ENCODE measurements at regions not wholly inside any gene's neighbourhood (a gene's known extent, or its start where the extent isn't known, plus 50 kb on each side); places are given as distances from the start of the nearest gene placed in this dataset.

- Histone ChIP-seq H3K4me1 (ENCODE audit: insufficient read depth, low read length) (no peaks in the 10 kb centered on the region), H2AFZ (ENCODE audit: low read depth, low read length) (no peak overlapping the region), H3K4me3 (ENCODE audit: insufficient read depth, low read depth, low read length) (no peak overlapping the region), H4K20me1 (ENCODE audit: insufficient read depth, low read length) (no peaks in the 10 kb centered on the region), H3K79me2 (ENCODE audit: insufficient read depth, low read length) (no peaks in the 10 kb centered on the region), H3K27me3 (ENCODE audit: insufficient read depth, low read length) (no peaks in the 10 kb centered on the region), H3K27ac (ENCODE audit: low read depth, low read length) (no peak overlapping the region), H3K9me3 (ENCODE audit: insufficient read depth, low read depth, low read length) (no peaks in the 10 kb centered on the region), H3K4me2 (ENCODE audit: low read length) (no peak overlapping the region), H3K9ac (ENCODE audit: low read length) (no peak overlapping the region), H3K36me3 (ENCODE audit: insufficient read depth, low read length) (no peaks in the 10 kb centered on the region)
- no peaks in the 10 kb centered on the region for H3K36me3 Mint-ChIP-seq (ENCODE audit: low read depth, unreplicated experiment)
- H3K9me3 Mint-ChIP-seq (ENCODE audit: unreplicated experiment), result peaks cover 3% of the 10 kb centered on the region
- DNase-seq (ENCODE audit: low read depth) (no peak), FAIRE-seq (no peak)
- no peak overlapping the region for H3K27ac Mint-ChIP-seq (ENCODE audit: unreplicated experiment)
- no peak overlapping the region for H3K4me3 Mint-ChIP-seq (ENCODE audit: unreplicated experiment)
- H3K27me3 Mint-ChIP-seq (ENCODE audit: low read depth, unreplicated experiment), result no peaks in the 10 kb centered on the region
- TF ChIP-seq CTCF (IDR thresholded peaks at IDR 0.05; ENCODE audit: insufficient read depth, low read depth, low read length) (no peak), EZH2 (IDR thresholded peaks at IDR 0.05; ENCODE audit: insufficient read depth, low read length) (no peak)
- H3K4me1 Mint-ChIP-seq (ENCODE audit: low read depth, unreplicated experiment), result no peaks in the 10 kb centered on the region
Observed at GRCh38 chr2:198711484-198711883, 746.3 kb downstream of the SATB2 start.

GRCh38 chr2:198710562-198710961 lies 747.2 kb downstream of the SATB2 start:
- no peak overlapping the region for H3K9ac ChIP-seq (ENCODE audit: low read length)
- H3K36me3 ChIP-seq (ENCODE audit: insufficient read depth, low read length), result no peaks in the 10 kb centered on the region
- DNase-seq (ENCODE audit: low read depth), result no peak
- Mint-ChIP-seq H3K4me3 (ENCODE audit: unreplicated experiment) (no peak overlapping the region), H3K27me3 (ENCODE audit: low read depth, unreplicated experiment) (no peaks in the 10 kb centered on the region), H3K4me1 (ENCODE audit: low read depth, unreplicated experiment) (no peaks in the 10 kb centered on the region), H3K9me3 (ENCODE audit: unreplicated experiment) (peaks cover 3% of the 10 kb centered on the region), H3K27ac (ENCODE audit: unreplicated experiment) (no peak overlapping the region), H3K36me3 (ENCODE audit: low read depth, unreplicated experiment) (no peaks in the 10 kb centered on the region)
- TF ChIP-seq CTCF (IDR thresholded peaks at IDR 0.05; ENCODE audit: insufficient read depth, low read depth, low read length) (no peak), EZH2 (IDR thresholded peaks at IDR 0.05; ENCODE audit: insufficient read depth, low read length) (no peak)
- H3K79me2 ChIP-seq (ENCODE audit: insufficient read depth, low read length), result no peaks in the 10 kb centered on the region
- no peak overlapping the region for H3K4me2 ChIP-seq (ENCODE audit: low read length)
- H3K27ac ChIP-seq (ENCODE audit: low read depth, low read length), result no peak overlapping the region
- no peaks in the 10 kb centered on the region for H4K20me1 ChIP-seq (ENCODE audit: insufficient read depth, low read length)
- FAIRE-seq, result no peak
- no peaks in the 10 kb centered on the region for H3K27me3 ChIP-seq (ENCODE audit: insufficient read depth, low read length)
- no peak overlapping the region for H3K4me3 ChIP-seq (ENCODE audit: insufficient read depth, low read depth, low read length)
- no peak overlapping the region for H2AFZ ChIP-seq (ENCODE audit: low read depth, low read length)
- H3K4me1 ChIP-seq (ENCODE audit: insufficient read depth, low read length), result no peaks in the 10 kb centered on the region
- H3K9me3 ChIP-seq (ENCODE audit: insufficient read depth, low read depth, low read length), result no peaks in the 10 kb centered on the region

GRCh38 chr2:198706476-198707082 lies 751.2 kb downstream of the SATB2 start:
- Mint-ChIP-seq H3K36me3 (ENCODE audit: low read depth, unreplicated experiment) (no peaks in the 10 kb centered on the region), H3K27me3 (ENCODE audit: low read depth, unreplicated experiment) (no peaks in the 10 kb centered on the region), H3K4me3 (ENCODE audit: unreplicated experiment) (no peak overlapping the region), H3K4me1 (ENCODE audit: low read depth, unreplicated experiment) (no peaks in the 10 kb centered on the region), H3K9me3 (ENCODE audit: unreplicated experiment) (peaks cover 3% of the 10 kb centered on the region), H3K27ac (ENCODE audit: unreplicated experiment) (no peak overlapping the region)
- Histone ChIP-seq H3K4me1 (ENCODE audit: insufficient read depth, low read length) (no peaks in the 10 kb centered on the region), H3K36me3 (ENCODE audit: insufficient read depth, low read length) (no peaks in the 10 kb centered on the region), H3K4me2 (ENCODE audit: low read length) (no peak overlapping the region), H4K20me1 (ENCODE audit: insufficient read depth, low read length) (no peaks in the 10 kb centered on the region), H3K79me2 (ENCODE audit: insufficient read depth, low read length) (no peaks in the 10 kb centered on the region), H3K9ac (ENCODE audit: low read length) (no peak overlapping the region), H3K4me3 (ENCODE audit: insufficient read depth, low read depth, low read length) (no peak overlapping the region), H2AFZ (ENCODE audit: low read depth, low read length) (no peak overlapping the region), H3K27me3 (ENCODE audit: insufficient read depth, low read length) (no peaks in the 10 kb centered on the region), H3K9me3 (ENCODE audit: insufficient read depth, low read depth, low read length) (no peaks in the 10 kb centered on the region), H3K27ac (ENCODE audit: low read depth, low read length) (no peak overlapping the region)
- DNase-seq (ENCODE audit: low read depth) (peak; percentile 16), FAIRE-seq (no peak)
- no peak for TF ChIP-seq EZH2 (IDR thresholded peaks at IDR 0.05; ENCODE audit: insufficient read depth, low read length)
- no peak for TF ChIP-seq CTCF (IDR thresholded peaks at IDR 0.05; ENCODE audit: insufficient read depth, low read depth, low read length)
